GM12878 (cell line): ENCODE measurements at regions not wholly inside any gene's neighbourhood (a gene's known extent, or its start where the extent isn't known, plus 50 kb on each side); places are given as distances from the start of the nearest gene placed in this dataset.

Experiments
- BHLHE40 ChIP-seq, 2 experiments: fragments of 450-650 bp in 1 of 2; IDR thresholded peaks; 2 replicates each; pipeline ENCODE4 v1.6.1; 2011 to 2017; ENCODE audit warnings: low read depth in 2 of 2, borderline replicate concordance in 1 of 2, improper control_type of control experiment in 1 of 2, low read length in 1 of 2, mild to moderate bottlenecking in 1 of 2
- HDAC6 ChIP-seq: fragments of 200-600 bp; sonication (generic); IDR thresholded peaks from one replicate; pipeline ENCODE4 v1.8.0; 2017; ENCODE audit warnings: antibody characterized with exemption; ENCODE audit not compliant: unreplicated experiment
- IKZF2 ChIP-seq, 2 experiments: fragments of 450-650 bp; IDR thresholded peaks; 2 replicates each; pipeline ENCODE4 v1.6.1; 2017; ENCODE audit warnings: mild to moderate bottlenecking in 2 of 2, moderate library complexity in 2 of 2
- PAX8 ChIP-seq: fragments of 450-650 bp; IDR thresholded peaks from 2 replicates; pipeline ENCODE4 v1.6.1; 2017; ENCODE audit warnings: mild to moderate bottlenecking, moderate library complexity
- SIX5 ChIP-seq: IDR thresholded peaks from 2 replicates; pipeline ENCODE4 v1.6.1; 2011; ENCODE audit warnings: mild to moderate bottlenecking, low read depth, low read length, moderate library complexity; ENCODE audit not compliant: severe bottlenecking
- TF ChIP-seq, protein P1 (sequence below): IDR thresholded peaks from 2 replicates; pipeline ENCODE4 v1.6.1; 2011; ENCODE audit warnings: borderline replicate concordance, low read depth, mild to moderate bottlenecking, moderate library complexity, low read length; ENCODE audit not compliant: insufficient read depth, poor library complexity, severe bottlenecking
- TF ChIP-seq, protein P2 (sequence below): IDR thresholded peaks from 2 replicates; pipeline ENCODE4 v1.6.1; 2012; ENCODE audit warnings: mild to moderate bottlenecking, low read depth, low read length
- TF ChIP-seq, protein P3 (sequence below): IDR thresholded peaks from 2 replicates; pipeline ENCODE4 v1.6.1; 2012; ENCODE audit warnings: improper control_type of control experiment, low read depth, low read length; ENCODE audit not compliant: insufficient replicate concordance

DNA sequence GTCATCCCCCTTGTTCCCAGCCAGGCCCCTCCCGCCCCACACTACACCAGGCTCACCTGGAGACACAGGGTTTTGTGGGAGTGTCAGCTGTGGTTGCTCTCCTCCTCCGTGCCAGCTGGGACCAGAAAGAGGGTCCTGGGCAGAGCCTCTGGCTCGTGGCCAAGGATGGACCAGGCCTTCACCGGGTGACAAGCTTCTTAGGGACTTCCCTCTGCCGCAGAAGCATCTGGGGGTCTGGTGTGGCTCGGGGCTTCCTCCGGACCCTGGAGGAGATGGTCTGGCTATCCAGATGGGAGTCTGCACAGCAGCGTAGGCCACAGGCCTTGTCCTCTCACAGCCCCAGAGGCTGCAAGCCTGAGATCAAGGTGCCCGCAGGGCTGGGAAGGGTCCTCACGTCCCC lies 63.8 kb upstream of the CFAP46 start (continued):
- no peak for TF ChIP-seq SIX5
- TF ChIP-seq, protein P1, sequence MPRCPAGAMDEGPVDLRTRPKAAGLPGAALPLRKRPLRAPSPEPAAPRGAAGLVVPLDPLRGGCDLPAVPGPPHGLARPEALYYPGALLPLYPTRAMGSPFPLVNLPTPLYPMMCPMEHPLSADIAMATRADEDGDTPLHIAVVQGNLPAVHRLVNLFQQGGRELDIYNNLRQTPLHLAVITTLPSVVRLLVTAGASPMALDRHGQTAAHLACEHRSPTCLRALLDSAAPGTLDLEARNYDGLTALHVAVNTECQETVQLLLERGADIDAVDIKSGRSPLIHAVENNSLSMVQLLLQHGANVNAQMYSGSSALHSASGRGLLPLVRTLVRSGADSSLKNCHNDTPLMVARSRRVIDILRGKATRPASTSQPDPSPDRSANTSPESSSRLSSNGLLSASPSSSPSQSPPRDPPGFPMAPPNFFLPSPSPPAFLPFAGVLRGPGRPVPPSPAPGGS = no peak
- TF ChIP-seq, protein P2, sequence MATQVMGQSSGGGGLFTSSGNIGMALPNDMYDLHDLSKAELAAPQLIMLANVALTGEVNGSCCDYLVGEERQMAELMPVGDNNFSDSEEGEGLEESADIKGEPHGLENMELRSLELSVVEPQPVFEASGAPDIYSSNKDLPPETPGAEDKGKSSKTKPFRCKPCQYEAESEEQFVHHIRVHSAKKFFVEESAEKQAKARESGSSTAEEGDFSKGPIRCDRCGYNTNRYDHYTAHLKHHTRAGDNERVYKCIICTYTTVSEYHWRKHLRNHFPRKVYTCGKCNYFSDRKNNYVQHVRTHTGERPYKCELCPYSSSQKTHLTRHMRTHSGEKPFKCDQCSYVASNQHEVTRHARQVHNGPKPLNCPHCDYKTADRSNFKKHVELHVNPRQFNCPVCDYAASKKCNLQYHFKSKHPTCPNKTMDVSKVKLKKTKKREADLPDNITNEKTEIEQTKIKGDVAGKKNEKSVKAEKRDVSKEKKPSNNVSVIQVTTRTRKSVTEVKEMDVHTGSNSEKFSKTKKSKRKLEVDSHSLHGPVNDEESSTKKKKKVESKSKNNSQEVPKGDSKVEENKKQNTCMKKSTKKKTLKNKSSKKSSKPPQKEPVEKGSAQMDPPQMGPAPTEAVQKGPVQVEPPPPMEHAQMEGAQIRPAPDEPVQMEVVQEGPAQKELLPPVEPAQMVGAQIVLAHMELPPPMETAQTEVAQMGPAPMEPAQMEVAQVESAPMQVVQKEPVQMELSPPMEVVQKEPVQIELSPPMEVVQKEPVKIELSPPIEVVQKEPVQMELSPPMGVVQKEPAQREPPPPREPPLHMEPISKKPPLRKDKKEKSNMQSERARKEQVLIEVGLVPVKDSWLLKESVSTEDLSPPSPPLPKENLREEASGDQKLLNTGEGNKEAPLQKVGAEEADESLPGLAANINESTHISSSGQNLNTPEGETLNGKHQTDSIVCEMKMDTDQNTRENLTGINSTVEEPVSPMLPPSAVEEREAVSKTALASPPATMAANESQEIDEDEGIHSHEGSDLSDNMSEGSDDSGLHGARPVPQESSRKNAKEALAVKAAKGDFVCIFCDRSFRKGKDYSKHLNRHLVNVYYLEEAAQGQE = no peak
- TF ChIP-seq PAX8 = no peak
- no peak for TF ChIP-seq IKZF2 (IDR thresholded peaks at IDR 0.05)
- no peak for TF ChIP-seq BHLHE40 (IDR thresholded peaks at IDR 0.05; ENCODE audit: borderline replicate concordance in 1 of 2, low read depth in 2 of 2, low read length in 1 of 2)
- TF ChIP-seq, protein P3, sequence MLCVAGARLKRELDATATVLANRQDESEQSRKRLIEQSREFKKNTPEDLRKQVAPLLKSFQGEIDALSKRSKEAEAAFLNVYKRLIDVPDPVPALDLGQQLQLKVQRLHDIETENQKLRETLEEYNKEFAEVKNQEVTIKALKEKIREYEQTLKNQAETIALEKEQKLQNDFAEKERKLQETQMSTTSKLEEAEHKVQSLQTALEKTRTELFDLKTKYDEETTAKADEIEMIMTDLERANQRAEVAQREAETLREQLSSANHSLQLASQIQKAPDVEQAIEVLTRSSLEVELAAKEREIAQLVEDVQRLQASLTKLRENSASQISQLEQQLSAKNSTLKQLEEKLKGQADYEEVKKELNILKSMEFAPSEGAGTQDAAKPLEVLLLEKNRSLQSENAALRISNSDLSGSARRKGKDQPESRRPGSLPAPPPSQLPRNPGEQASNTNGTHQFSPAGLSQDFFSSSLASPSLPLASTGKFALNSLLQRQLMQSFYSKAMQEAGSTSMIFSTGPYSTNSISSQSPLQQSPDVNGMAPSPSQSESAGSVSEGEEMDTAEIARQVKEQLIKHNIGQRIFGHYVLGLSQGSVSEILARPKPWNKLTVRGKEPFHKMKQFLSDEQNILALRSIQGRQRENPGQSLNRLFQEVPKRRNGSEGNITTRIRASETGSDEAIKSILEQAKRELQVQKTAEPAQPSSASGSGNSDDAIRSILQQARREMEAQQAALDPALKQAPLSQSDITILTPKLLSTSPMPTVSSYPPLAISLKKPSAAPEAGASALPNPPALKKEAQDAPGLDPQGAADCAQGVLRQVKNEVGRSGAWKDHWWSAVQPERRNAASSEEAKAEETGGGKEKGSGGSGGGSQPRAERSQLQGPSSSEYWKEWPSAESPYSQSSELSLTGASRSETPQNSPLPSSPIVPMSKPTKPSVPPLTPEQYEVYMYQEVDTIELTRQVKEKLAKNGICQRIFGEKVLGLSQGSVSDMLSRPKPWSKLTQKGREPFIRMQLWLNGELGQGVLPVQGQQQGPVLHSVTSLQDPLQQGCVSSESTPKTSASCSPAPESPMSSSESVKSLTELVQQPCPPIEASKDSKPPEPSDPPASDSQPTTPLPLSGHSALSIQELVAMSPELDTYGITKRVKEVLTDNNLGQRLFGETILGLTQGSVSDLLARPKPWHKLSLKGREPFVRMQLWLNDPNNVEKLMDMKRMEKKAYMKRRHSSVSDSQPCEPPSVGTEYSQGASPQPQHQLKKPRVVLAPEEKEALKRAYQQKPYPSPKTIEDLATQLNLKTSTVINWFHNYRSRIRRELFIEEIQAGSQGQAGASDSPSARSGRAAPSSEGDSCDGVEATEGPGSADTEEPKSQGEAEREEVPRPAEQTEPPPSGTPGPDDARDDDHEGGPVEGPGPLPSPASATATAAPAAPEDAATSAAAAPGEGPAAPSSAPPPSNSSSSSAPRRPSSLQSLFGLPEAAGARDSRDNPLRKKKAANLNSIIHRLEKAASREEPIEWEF = no peak
- no peak for TF ChIP-seq HDAC6
